ENCODE measurements at regions not wholly inside any gene's neighbourhood (a gene's known extent, or its start where the extent isn't known, plus 50 kb on each side); places are given as distances from the start of the nearest gene placed in this dataset.

GRCh38 chr3:103684904-103685303, 1250.1 kb downstream of the ZPLD1 start:
- intact Hi-C loops (cut with micrococcal nuclease): no loop called here
- no peak overlapping the region for H3K27ac Mint-ChIP-seq
- no peaks in the 10 kb centered on the region for H3K36me3 Mint-ChIP-seq
- peaks cover 0 to 8% (median 0%) of the 10 kb centered on the region in 8 donors for H3K9me3 Mint-ChIP-seq
- Histone ChIP-seq H3K27me3 (ENCODE audit: insufficient read depth, low read length) (no peaks in the 10 kb centered on the region), H3K4me3 (ENCODE audit: low read length in 2 of 2) (no peak overlapping the region), H3K36me3 (ENCODE audit: insufficient read depth, low read length) (no peaks in the 10 kb centered on the region), H3K9me3 (ENCODE audit: control insufficient read depth in 1 of 2, low read length in 2 of 2) (no peaks in the 10 kb centered on the region), H3K4me1 (ENCODE audit: insufficient read depth, low read length) (no peaks in the 10 kb centered on the region), H3K27ac (ENCODE audit: low read depth, low read length) (no peak overlapping the region)
- H3K4me1 Mint-ChIP-seq: no peaks in the 10 kb centered on the region
- no peak overlapping the region for H3K4me3 Mint-ChIP-seq
- ChIA-PET POLR2A (ENCODE audit: partially characterized antibody) (no interaction called here), CTCF (ENCODE audit: partially characterized antibody) (no interaction called here)
- no peaks in the 10 kb centered on the region for H3K27me3 Mint-ChIP-seq
- no peak for DNase-seq

DNA sequence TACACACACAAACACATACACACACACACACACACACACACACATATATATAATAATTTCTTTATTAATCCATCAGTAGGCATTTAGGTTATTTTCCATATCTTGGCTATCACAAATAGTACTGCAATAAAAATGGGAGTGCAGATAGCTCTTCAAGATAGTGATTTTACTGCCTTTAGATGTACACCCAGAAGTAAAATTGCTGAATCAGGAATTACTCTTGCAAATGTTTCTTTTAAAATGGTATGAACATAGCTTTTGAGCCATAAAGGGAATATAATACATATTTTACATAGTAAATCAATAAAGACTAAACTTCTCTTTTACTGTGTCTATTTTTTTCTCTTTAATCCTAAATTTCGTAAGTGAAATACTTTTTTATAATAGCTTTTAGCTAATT, 1251.1 kb downstream of the ZPLD1 start:
- no peaks in the 10 kb centered on the region for H3K27me3 Mint-ChIP-seq
- H3K36me3 Mint-ChIP-seq: no peaks in the 10 kb centered on the region
- POLR2A ChIA-PET (ENCODE audit: partially characterized antibody): no interaction called here
- H3K36me3 ChIP-seq (ENCODE audit: insufficient read depth, low read length): no peaks in the 10 kb centered on the region
- no peak overlapping the region for H3K4me3 Mint-ChIP-seq
- peaks cover 0 to 11% (median 0%) of the 10 kb centered on the region in 8 donors for H3K9me3 Mint-ChIP-seq
- no peaks in the 10 kb centered on the region for H3K4me1 ChIP-seq (ENCODE audit: insufficient read depth, low read length)
- CTCF ChIA-PET (ENCODE audit: partially characterized antibody): no interaction called here
- DNase-seq: no peak
- no peak overlapping the region for H3K27ac Mint-ChIP-seq
- H3K4me3 ChIP-seq (ENCODE audit: low read length in 2 of 2): no peak overlapping the region
- H3K27ac ChIP-seq (ENCODE audit: low read depth, low read length): no peak overlapping the region
- H3K4me1 Mint-ChIP-seq: no peaks in the 10 kb centered on the region
- H3K27me3 ChIP-seq (ENCODE audit: insufficient read depth, low read length): no peaks in the 10 kb centered on the region
- no peaks in the 10 kb centered on the region for H3K9me3 ChIP-seq (ENCODE audit: control insufficient read depth in 1 of 2, low read length in 2 of 2)
- intact Hi-C loops (cut with micrococcal nuclease): no loop called here

DNA sequence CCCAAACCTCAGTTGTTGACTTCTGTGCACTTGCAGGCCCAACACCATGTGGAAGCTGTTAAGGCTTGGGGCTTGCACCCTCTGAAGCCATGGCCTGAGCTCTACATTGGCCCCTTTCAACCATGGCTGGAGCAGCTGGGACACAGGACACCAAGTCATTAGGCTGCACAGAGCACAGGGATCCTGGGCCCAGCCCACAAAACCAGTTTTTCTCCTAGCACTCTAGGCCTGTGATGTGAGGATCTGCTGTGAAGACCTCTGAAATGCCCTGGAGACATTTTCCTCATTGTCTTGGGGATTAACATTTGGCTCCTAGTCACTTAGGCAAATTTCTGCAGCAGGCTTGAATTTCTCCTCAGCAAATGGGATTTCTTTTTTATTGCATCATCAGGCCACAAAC, 1255.7 kb downstream of the ZPLD1 start:
- H3K27ac Mint-ChIP-seq: no peak overlapping the region
- no peaks in the 10 kb centered on the region for H3K36me3 ChIP-seq (ENCODE audit: insufficient read depth, low read length)
- H3K9me3 ChIP-seq (ENCODE audit: control insufficient read depth in 1 of 2, low read length in 2 of 2): no peaks in the 10 kb centered on the region
- no peaks in the 10 kb centered on the region for H3K4me1 Mint-ChIP-seq
- H3K4me3 Mint-ChIP-seq: no peak overlapping the region
- peak in 1 of 5 donors; percentile 33 for DNase-seq
- H3K36me3 Mint-ChIP-seq: no peaks in the 10 kb centered on the region
- no peak overlapping the region for H3K27ac ChIP-seq (ENCODE audit: low read depth, low read length)
- CTCF ChIA-PET (ENCODE audit: partially characterized antibody): no interaction called here
- POLR2A ChIA-PET (ENCODE audit: partially characterized antibody): no interaction called here
- H3K4me1 ChIP-seq (ENCODE audit: insufficient read depth, low read length): no peaks in the 10 kb centered on the region
- H3K4me3 ChIP-seq (ENCODE audit: low read length in 2 of 2): no peak overlapping the region
- H3K9me3 Mint-ChIP-seq: peaks cover 0 to 28% (median 4%) of the 10 kb centered on the region in 8 donors
- intact Hi-C loops (cut with micrococcal nuclease): no loop called here
- no peaks in the 10 kb centered on the region for H3K27me3 Mint-ChIP-seq
- H3K27me3 ChIP-seq (ENCODE audit: insufficient read depth, low read length): no peaks in the 10 kb centered on the region

GRCh38 chr3:103693831-103694230, 1259.0 kb downstream of the ZPLD1 start:
- Mint-ChIP-seq H3K27me3 (no peaks in the 10 kb centered on the region), H3K4me3 (no peak overlapping the region), H3K4me1 (no peaks in the 10 kb centered on the region), H3K27ac (no peak overlapping the region), H3K36me3 (no peaks in the 10 kb centered on the region), H3K9me3 (peaks cover 0 to 27% (median 5%) of the 10 kb centered on the region in 8 donors)
- Histone ChIP-seq H3K4me1 (ENCODE audit: insufficient read depth, low read length) (no peaks in the 10 kb centered on the region), H3K4me3 (ENCODE audit: low read length in 2 of 2) (no peak overlapping the region), H3K36me3 (ENCODE audit: insufficient read depth, low read length) (no peaks in the 10 kb centered on the region), H3K27me3 (ENCODE audit: insufficient read depth, low read length) (no peaks in the 10 kb centered on the region), H3K27ac (ENCODE audit: low read depth, low read length) (no peak overlapping the region), H3K9me3 (ENCODE audit: control insufficient read depth in 1 of 2, low read length in 2 of 2) (no peaks in the 10 kb centered on the region)
- CTCF ChIA-PET (ENCODE audit: partially characterized antibody): no interaction called here
- POLR2A ChIA-PET (ENCODE audit: partially characterized antibody): no interaction called here
- DNase-seq: no peak
- intact Hi-C loops (cut with micrococcal nuclease): no loop called here

DNA sequence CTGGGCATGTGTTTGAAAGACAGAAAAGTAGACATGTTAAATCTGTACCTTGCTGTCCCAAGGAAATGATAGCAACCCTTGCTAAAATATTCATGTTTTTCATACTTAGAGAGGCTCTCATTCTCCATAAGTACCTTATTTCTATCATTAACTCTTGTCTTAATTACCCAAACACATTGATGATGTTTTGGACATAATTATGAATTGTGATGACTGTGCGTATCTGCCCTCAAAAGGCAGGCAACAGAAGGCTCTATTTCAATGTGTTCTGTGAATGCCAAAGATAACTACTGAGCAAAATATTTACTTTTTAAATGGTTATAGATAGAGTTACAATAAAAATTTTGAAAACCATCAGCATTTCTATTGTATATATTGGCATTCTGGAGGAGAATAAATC, 1263.8 kb downstream of the ZPLD1 start:
- no peaks in the 10 kb centered on the region for H3K9me3 ChIP-seq (ENCODE audit: control insufficient read depth in 1 of 2, low read length in 2 of 2)

GRCh38 chr3:103699228-103699627, 1264.4 kb downstream of the ZPLD1 start:
- H3K27me3 ChIP-seq (ENCODE audit: insufficient read depth, low read length): no peaks in the 10 kb centered on the region
- H3K27me3 Mint-ChIP-seq: no peaks in the 10 kb centered on the region
- CTCF ChIA-PET (ENCODE audit: partially characterized antibody): no interaction called here
- POLR2A ChIA-PET (ENCODE audit: partially characterized antibody): no interaction called here
- H3K27ac Mint-ChIP-seq: no peak overlapping the region
- no peaks in the 10 kb centered on the region for H3K36me3 ChIP-seq (ENCODE audit: insufficient read depth, low read length)
- DNase-seq: no peak
- H3K27ac ChIP-seq (ENCODE audit: low read depth, low read length): no peak overlapping the region
- intact Hi-C loops (cut with micrococcal nuclease): no loop called here
- no peak overlapping the region for H3K4me3 ChIP-seq (ENCODE audit: low read length in 2 of 2)
- H3K36me3 Mint-ChIP-seq: no peaks in the 10 kb centered on the region
- no peaks in the 10 kb centered on the region for H3K9me3 ChIP-seq (ENCODE audit: control insufficient read depth in 1 of 2, low read length in 2 of 2)
- H3K4me1 Mint-ChIP-seq: no peaks in the 10 kb centered on the region
- H3K4me1 ChIP-seq (ENCODE audit: insufficient read depth, low read length): no peaks in the 10 kb centered on the region
- peaks cover 0 to 5% (median 0%) of the 10 kb centered on the region in 8 donors for H3K9me3 Mint-ChIP-seq
- H3K4me3 Mint-ChIP-seq: no peak overlapping the region

More for the DNA sequence above, 1263.8 kb downstream of the ZPLD1 start:
- Histone ChIP-seq H3K27me3 (ENCODE audit: insufficient read depth, low read length) (no peaks in the 10 kb centered on the region), H3K36me3 (ENCODE audit: insufficient read depth, low read length) (no peaks in the 10 kb centered on the region), H3K4me3 (ENCODE audit: low read length in 2 of 2) (no peak overlapping the region), H3K4me1 (ENCODE audit: insufficient read depth, low read length) (no peaks in the 10 kb centered on the region), H3K27ac (ENCODE audit: low read depth, low read length) (no peak overlapping the region)
- Mint-ChIP-seq H3K27ac (no peak overlapping the region), H3K36me3 (no peaks in the 10 kb centered on the region), H3K4me1 (no peaks in the 10 kb centered on the region), H3K4me3 (no peak overlapping the region), H3K9me3 (peaks cover 0 to 5% (median 0%) of the 10 kb centered on the region in 8 donors), H3K27me3 (no peaks in the 10 kb centered on the region)
- POLR2A ChIA-PET (ENCODE audit: partially characterized antibody): no interaction called here
- intact Hi-C loops (cut with micrococcal nuclease): no loop called here
- DNase-seq: no peak
- CTCF ChIA-PET (ENCODE audit: partially characterized antibody): no interaction called here

- POLR2A ChIA-PET (ENCODE audit: partially characterized antibody): no interaction called here
- intact Hi-C loops (cut with micrococcal nuclease): no loop called here
- Mint-ChIP-seq H3K4me1 (no peaks in the 10 kb centered on the region), H3K27me3 (no peaks in the 10 kb centered on the region), H3K9me3 (peaks cover 0 to 2% (median 0%) of the 10 kb centered on the region in 8 donors), H3K36me3 (no peaks in the 10 kb centered on the region), H3K4me3 (no peak overlapping the region), H3K27ac (no peak overlapping the region)
- H3K4me3 ChIP-seq (ENCODE audit: low read length in 2 of 2): no peak overlapping the region
- no peak overlapping the region for H3K27ac ChIP-seq (ENCODE audit: low read depth, low read length)
- CTCF ChIA-PET (ENCODE audit: partially characterized antibody): no interaction called here
- no peaks in the 10 kb centered on the region for H3K9me3 ChIP-seq (ENCODE audit: control insufficient read depth in 1 of 2, low read length in 2 of 2)
- H3K36me3 ChIP-seq (ENCODE audit: insufficient read depth, low read length): no peaks in the 10 kb centered on the region
- DNase-seq: no peak
- no peaks in the 10 kb centered on the region for H3K27me3 ChIP-seq (ENCODE audit: insufficient read depth, low read length)
- no peaks in the 10 kb centered on the region for H3K4me1 ChIP-seq (ENCODE audit: insufficient read depth, low read length)
Measured at GRCh38 chr3:103705641-103706040, 1270.8 kb downstream of the ZPLD1 start.

GRCh38 chr3:103706671-103707070, 1271.9 kb downstream of the ZPLD1 start:
- POLR2A ChIA-PET (ENCODE audit: partially characterized antibody): no interaction called here
- no peaks in the 10 kb centered on the region for H3K27me3 Mint-ChIP-seq
- H3K9me3 ChIP-seq (ENCODE audit: control insufficient read depth in 1 of 2, low read length in 2 of 2): no peaks in the 10 kb centered on the region
- H3K27ac ChIP-seq (ENCODE audit: low read depth, low read length): no peak overlapping the region
- H3K4me3 Mint-ChIP-seq: no peak overlapping the region
- intact Hi-C loops (cut with micrococcal nuclease): no loop called here
- no peak for DNase-seq
- H3K9me3 Mint-ChIP-seq: peaks cover 0 to 2% (median 0%) of the 10 kb centered on the region in 8 donors
- H3K4me1 ChIP-seq (ENCODE audit: insufficient read depth, low read length): no peaks in the 10 kb centered on the region
- no peaks in the 10 kb centered on the region for H3K36me3 Mint-ChIP-seq
- CTCF ChIA-PET (ENCODE audit: partially characterized antibody): no interaction called here
- H3K36me3 ChIP-seq (ENCODE audit: insufficient read depth, low read length): no peaks in the 10 kb centered on the region
- H3K27ac Mint-ChIP-seq: no peak overlapping the region
- H3K4me3 ChIP-seq (ENCODE audit: low read length in 2 of 2): no peak overlapping the region
- no peaks in the 10 kb centered on the region for H3K27me3 ChIP-seq (ENCODE audit: insufficient read depth, low read length)
- H3K4me1 Mint-ChIP-seq: no peaks in the 10 kb centered on the region
